ENCODE measurements at regions not wholly inside any gene's neighbourhood (a gene's known extent, or its start where the extent isn't known, plus 50 kb on each side); places are given as distances from the start of the nearest gene placed in this dataset.

GRCh38 chr6:156396068-156396771 is 381.0 kb upstream of the ARID1B start:
- no peak for TF ChIP-seq CTCF (IDR thresholded peaks at IDR 0.05; ENCODE audit: low read depth, low read length, missing control alignments)
- H3K4me3 ChIP-seq (replicated peaks; ENCODE audit: low read depth, low read length): no peak overlapping the region
- no peak for DNase-seq (ENCODE audit: extremely low read depth, low read depth)

- TF ChIP-seq CTCF (IDR thresholded peaks at IDR 0.05; ENCODE audit: low read depth, low read length, missing control alignments): no peak
- no peak overlapping the region for H3K4me3 ChIP-seq (replicated peaks; ENCODE audit: low read depth, low read length)
- no peak for DNase-seq (ENCODE audit: extremely low read depth, low read depth)
Observed at GRCh38 chr6:156395276-156395675, 381.9 kb upstream of the ARID1B start.

GRCh38 chr6:156392648-156393047 is 384.5 kb upstream of the ARID1B start:
- TF ChIP-seq CTCF (IDR thresholded peaks at IDR 0.05; ENCODE audit: low read depth, low read length, missing control alignments): no peak
- no peak for DNase-seq (ENCODE audit: extremely low read depth, low read depth)
- H3K4me3 ChIP-seq (replicated peaks; ENCODE audit: low read depth, low read length): no peak overlapping the region

GRCh38 chr6:156391977-156392376 is 385.2 kb upstream of the ARID1B start:
- H3K4me3 ChIP-seq (replicated peaks; ENCODE audit: low read depth, low read length): no peak overlapping the region
- no peak for DNase-seq (ENCODE audit: extremely low read depth, low read depth)
- no peak for TF ChIP-seq CTCF (IDR thresholded peaks at IDR 0.05; ENCODE audit: low read depth, low read length, missing control alignments)

GRCh38 chr6:156391061-156391672 is 386.0 kb upstream of the ARID1B start:
- no peak for TF ChIP-seq CTCF (IDR thresholded peaks at IDR 0.05; ENCODE audit: low read depth, low read length, missing control alignments)
- H3K4me3 ChIP-seq (replicated peaks; ENCODE audit: low read depth, low read length): no peak overlapping the region
- no peak for DNase-seq (ENCODE audit: extremely low read depth, low read depth)

GRCh38 chr6:156390621-156391020 is 386.6 kb upstream of the ARID1B start:
- no peak for DNase-seq (ENCODE audit: extremely low read depth, low read depth)
- H3K4me3 ChIP-seq (replicated peaks; ENCODE audit: low read depth, low read length): no peak overlapping the region
- no peak for TF ChIP-seq CTCF (IDR thresholded peaks at IDR 0.05; ENCODE audit: low read depth, low read length, missing control alignments)
